NCI-H1105 treated with DMSO at 0.1 percent for 48 hours (cell line): ENCODE measurements at regions not wholly inside any gene's neighbourhood (a gene's known extent, or its start where the extent isn't known, plus 50 kb on each side); places are given as distances from the start of the nearest gene placed in this dataset.
"Not testable (repeated sequence)": the region's sequence is repeated elsewhere in the genome, so short reads cannot be mapped to it uniquely, and the experiment has no call there.

Experiments
- DNase-seq: peaks from one replicate; lab custom pipeline; 2025; lab: John Stamatoyannopoulos, UW

- no peak for DNase-seq
Measured at GRCh38 chr19:5290336-5291262, 50.0 kb downstream of the PTPRS start.

GRCh38 chr19:5289060-5289990, 51.3 kb downstream of the PTPRS start:
- DNase-seq: no peak

- no peak for DNase-seq
Measured at GRCh38 chr19:5288347-5288739, 52.3 kb downstream of the PTPRS start.

GRCh38 chr19:5287066-5287465, 53.5 kb downstream of the PTPRS start:
- no peak for DNase-seq

- DNase-seq: no peak
Measured at GRCh38 chr19:5286465-5287029, 54.1 kb downstream of the PTPRS start.

GRCh38 chr19:5285955-5286354, 54.7 kb downstream of the PTPRS start:
- DNase-seq: no peak

- DNase-seq: no peak
Measured at GRCh38 chr19:5285311-5285710, 55.3 kb downstream of the PTPRS start.

- DNase-seq: no peak
Measured at GRCh38 chr19:5282901-5283300, 57.7 kb downstream of the PTPRS start.

GRCh38 chr19:5281588-5281987, 59.0 kb downstream of the PTPRS start:
- DNase-seq: no peak

GRCh38 chr19:5275668-5276067, 64.9 kb downstream of the PTPRS start:
- DNase-seq: not testable (repeated sequence)

GRCh38 chr19:5273782-5274181, 66.8 kb downstream of the PTPRS start:
- no peak for DNase-seq

GRCh38 chr19:5271145-5271544, 69.5 kb downstream of the PTPRS start:
- DNase-seq: no peak

GRCh38 chr19:5269926-5270325, 70.7 kb downstream of the PTPRS start:
- DNase-seq: no peak

- no peak for DNase-seq
Measured at GRCh38 chr19:5269279-5269678, 71.3 kb downstream of the PTPRS start.

- DNase-seq: no peak
Measured at GRCh38 chr19:5268801-5269200, 71.8 kb downstream of the PTPRS start.

- DNase-seq: no peak
Measured at GRCh38 chr19:5265260-5265659, 75.4 kb downstream of the PTPRS start.

GRCh38 chr19:5264453-5264852, 76.2 kb downstream of the PTPRS start:
- DNase-seq: no peak

- no peak for DNase-seq
Measured at GRCh38 chr19:5263615-5264014, 77.0 kb downstream of the PTPRS start.

GRCh38 chr19:5262721-5263120, 77.9 kb downstream of the PTPRS start:
- no peak for DNase-seq

- DNase-seq: no peak
Measured at GRCh38 chr19:5261156-5261890, 79.3 kb downstream of the PTPRS start.

- no peak for DNase-seq
Measured at GRCh38 chr19:5260381-5260967, 80.1 kb downstream of the PTPRS start.
